ENCODE measurements at regions not wholly inside any gene's neighbourhood (a gene's known extent, or its start where the extent isn't known, plus 50 kb on each side); places are given as distances from the start of the nearest gene placed in this dataset.

DNA sequence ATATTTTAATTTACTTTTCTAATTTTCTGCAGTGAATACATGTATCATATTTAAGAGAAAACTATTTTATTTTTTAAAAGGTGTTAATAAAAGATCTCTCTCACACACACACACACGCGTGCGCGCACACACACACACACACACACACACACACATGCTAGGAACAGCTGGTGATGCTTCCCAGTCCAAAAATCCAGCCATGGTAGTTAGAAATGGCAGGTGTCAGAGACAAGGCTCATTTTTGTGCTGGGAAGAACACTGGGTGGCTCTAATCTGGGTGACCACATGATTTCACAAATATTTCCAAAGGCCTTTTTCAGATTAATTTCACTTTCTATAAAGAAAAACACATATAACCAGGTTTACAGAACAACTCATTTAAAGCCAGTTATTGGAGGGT, 104.5 kb upstream of the NCK2 start:
- H3K27me3 ChIP-seq = no peaks in the 10 kb centered on the region
- H3K36me3 ChIP-seq = no peaks in the 10 kb centered on the region
- H3K4me3 ChIP-seq = no peak overlapping the region
- no peaks in the 10 kb centered on the region for H3K4me1 ChIP-seq (ENCODE audit: low read depth)
- H3K9me3 ChIP-seq (ENCODE audit: low read depth) = no peaks in the 10 kb centered on the region
- DNase-seq (ENCODE audit: low read depth in 1 of 2, low spot score in 1 of 2) = no peak
- H3K27ac ChIP-seq = no peak overlapping the region
- TF ChIP-seq, protein P1, sequence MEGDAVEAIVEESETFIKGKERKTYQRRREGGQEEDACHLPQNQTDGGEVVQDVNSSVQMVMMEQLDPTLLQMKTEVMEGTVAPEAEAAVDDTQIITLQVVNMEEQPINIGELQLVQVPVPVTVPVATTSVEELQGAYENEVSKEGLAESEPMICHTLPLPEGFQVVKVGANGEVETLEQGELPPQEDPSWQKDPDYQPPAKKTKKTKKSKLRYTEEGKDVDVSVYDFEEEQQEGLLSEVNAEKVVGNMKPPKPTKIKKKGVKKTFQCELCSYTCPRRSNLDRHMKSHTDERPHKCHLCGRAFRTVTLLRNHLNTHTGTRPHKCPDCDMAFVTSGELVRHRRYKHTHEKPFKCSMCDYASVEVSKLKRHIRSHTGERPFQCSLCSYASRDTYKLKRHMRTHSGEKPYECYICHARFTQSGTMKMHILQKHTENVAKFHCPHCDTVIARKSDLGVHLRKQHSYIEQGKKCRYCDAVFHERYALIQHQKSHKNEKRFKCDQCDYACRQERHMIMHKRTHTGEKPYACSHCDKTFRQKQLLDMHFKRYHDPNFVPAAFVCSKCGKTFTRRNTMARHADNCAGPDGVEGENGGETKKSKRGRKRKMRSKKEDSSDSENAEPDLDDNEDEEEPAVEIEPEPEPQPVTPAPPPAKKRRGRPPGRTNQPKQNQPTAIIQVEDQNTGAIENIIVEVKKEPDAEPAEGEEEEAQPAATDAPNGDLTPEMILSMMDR (IDR thresholded peaks at IDR 0.05; ENCODE audit: low read depth, low read length) = no peak

DNA sequence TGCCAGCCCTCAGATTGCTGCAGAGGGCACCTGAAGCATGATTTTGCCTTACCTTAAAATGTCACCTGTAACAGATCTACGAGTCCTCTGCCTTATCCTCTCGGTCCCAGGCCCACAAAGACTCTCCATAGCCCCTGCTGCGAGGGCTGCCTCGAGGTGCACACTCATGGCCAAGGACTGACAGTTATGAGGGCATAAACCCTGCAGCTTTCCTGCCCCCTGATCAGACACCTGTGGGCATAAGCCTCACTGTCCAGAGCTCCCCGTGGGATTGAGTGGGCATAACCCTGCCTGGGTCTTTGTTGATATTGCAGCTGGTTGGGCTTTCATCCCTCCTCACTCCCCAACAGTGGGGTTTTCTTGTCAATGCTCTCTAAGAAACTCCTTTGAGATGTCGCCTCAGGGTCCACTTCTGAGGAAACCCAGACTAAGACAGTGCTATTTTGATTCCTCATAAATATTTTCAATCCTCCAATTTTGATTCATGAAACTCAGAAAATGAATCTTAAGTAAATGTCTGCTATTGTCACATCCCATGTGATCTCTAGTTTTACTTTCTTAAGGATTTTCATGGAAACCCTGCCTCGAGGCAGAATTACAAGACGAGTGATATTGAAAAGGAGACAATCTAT, 108.5 kb upstream of the NCK2 start:
- Histone ChIP-seq H3K27ac (no peak overlapping the region), H3K9me3 (ENCODE audit: low read depth) (no peaks in the 10 kb centered on the region), H3K4me3 (no peak overlapping the region), H3K27me3 (no peaks in the 10 kb centered on the region), H3K36me3 (no peaks in the 10 kb centered on the region), H3K4me1 (ENCODE audit: low read depth) (peaks cover 6% of the 10 kb centered on the region)
- TF ChIP-seq, protein P1 (IDR thresholded peaks at IDR 0.05; ENCODE audit: low read depth, low read length) = no peak
- DNase-seq (ENCODE audit: low read depth in 1 of 2, low spot score in 1 of 2) = no peak

DNA sequence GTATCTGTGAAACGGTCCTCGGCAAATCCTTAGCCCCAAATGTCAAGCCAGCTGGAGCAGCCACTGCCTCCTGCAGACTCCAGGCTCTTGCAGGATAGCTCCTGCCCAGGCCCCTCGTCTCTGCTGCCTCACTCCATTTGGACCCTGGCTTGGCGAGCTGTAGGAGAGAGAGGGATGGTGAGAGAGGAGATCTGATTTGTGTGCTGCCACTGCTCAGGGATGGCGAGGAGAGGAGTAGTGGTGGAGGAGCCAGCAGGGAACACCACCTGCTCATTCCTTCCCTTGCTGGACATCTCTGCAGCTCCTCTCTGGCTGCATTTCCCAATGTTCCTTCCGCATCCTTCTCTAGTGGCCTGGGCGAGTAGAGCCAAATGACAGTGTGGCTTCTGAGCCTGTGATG, 109.1 kb upstream of the NCK2 start:
- H3K27me3 ChIP-seq = no peaks in the 10 kb centered on the region
- no peak overlapping the region for H3K27ac ChIP-seq
- H3K9me3 ChIP-seq (ENCODE audit: low read depth) = no peaks in the 10 kb centered on the region
- H3K36me3 ChIP-seq = no peaks in the 10 kb centered on the region
- TF ChIP-seq, protein P1 (IDR thresholded peaks at IDR 0.05; ENCODE audit: low read depth, low read length) = no peak
- no peak for DNase-seq (ENCODE audit: low read depth in 1 of 2, low spot score in 1 of 2)
- no peak overlapping the region for H3K4me3 ChIP-seq
- H3K4me1 ChIP-seq (ENCODE audit: low read depth) = peaks cover 6% of the 10 kb centered on the region

DNA sequence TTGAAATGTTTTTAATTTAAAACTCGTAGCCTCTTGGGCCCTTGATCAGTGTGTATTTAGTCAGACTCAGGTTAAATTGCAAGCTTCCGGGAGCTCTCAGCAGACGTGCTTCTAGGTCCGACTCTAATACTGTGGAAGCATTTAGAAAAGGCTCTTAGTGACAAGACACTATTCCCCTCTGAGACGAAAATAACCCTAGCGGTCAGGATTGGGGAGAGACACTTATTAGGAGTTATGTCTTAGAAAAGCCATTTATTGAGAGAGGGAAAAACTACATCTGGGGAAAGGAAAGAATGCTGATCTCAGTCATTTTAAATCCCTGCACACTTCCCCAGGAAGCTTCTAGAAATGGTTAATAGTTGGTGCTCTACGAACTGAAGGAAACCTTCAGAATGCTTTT, 110.5 kb upstream of the NCK2 start:
- TF ChIP-seq, protein P1 (IDR thresholded peaks at IDR 0.05; ENCODE audit: low read depth, low read length) = no peak
- DNase-seq (ENCODE audit: low read depth in 1 of 2, low spot score in 1 of 2) = no peak
- no peak overlapping the region for H3K27ac ChIP-seq
- H3K36me3 ChIP-seq = no peaks in the 10 kb centered on the region
- H3K27me3 ChIP-seq = no peaks in the 10 kb centered on the region
- no peak overlapping the region for H3K4me3 ChIP-seq
- peaks cover 6% of the 10 kb centered on the region for H3K4me1 ChIP-seq (ENCODE audit: low read depth)
- H3K9me3 ChIP-seq (ENCODE audit: low read depth) = no peaks in the 10 kb centered on the region

DNA sequence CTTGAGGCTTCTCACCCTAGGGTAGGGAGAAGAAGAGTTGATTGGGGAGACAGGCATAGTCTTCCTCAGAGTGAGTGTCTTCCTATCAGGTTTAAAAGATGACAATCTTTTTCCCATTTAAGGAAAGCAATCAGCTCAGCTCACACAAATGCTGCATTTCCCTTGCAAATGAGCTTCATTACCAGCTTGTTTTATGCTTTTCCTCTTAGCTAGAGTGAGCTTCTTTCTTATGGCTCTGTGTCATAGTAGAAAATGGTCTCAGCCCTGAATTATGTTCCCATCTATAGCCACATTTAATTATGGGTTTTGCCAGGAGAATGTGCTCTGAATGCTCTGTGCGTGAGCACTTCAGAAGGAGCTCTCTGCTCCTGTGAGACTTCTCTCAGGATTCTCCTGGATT, 112.8 kb upstream of the NCK2 start:
- H3K27me3 ChIP-seq = no peaks in the 10 kb centered on the region
- no peak overlapping the region for H3K4me3 ChIP-seq
- TF ChIP-seq, protein P1 (IDR thresholded peaks at IDR 0.05; ENCODE audit: low read depth, low read length) = no peak
- peaks cover 6% of the 10 kb centered on the region for H3K4me1 ChIP-seq (ENCODE audit: low read depth)
- H3K36me3 ChIP-seq = no peaks in the 10 kb centered on the region
- no peaks in the 10 kb centered on the region for H3K9me3 ChIP-seq (ENCODE audit: low read depth)
- no peak overlapping the region for H3K27ac ChIP-seq
- DNase-seq (ENCODE audit: low read depth in 1 of 2, low spot score in 1 of 2) = no peak

All from cardiac muscle cell (in vitro differentiated cells and primary cell).